HCT116 (cell line): ENCODE measurements at regions not wholly inside any gene's neighbourhood (a gene's known extent, or its start where the extent isn't known, plus 50 kb on each side); places are given as distances from the start of the nearest gene placed in this dataset.

ENCODE experiments used
- ATAC-seq: fragments of 200-7000 bp; cut with Tn5 transposase; 2 replicates; pipeline ENCODE4 v1.9.1; 2020; ENCODE audit warnings: mild to moderate bottlenecking, moderate library complexity
- BruUV-seq: library from RNA; stranded (reverse); fragments of 400-500 nt; replicated peaks from 2 replicates; lab custom pipeline; 2021; lab: Mats Ljungman, UMichigan
- CTCF ChIA-PET: fragments of 300-600 bp; sonication (Branson Sonifier 250); formaldehyde crosslinking; loops from one replicate; lab custom pipeline; 2021; ENCODE audit warnings: antibody characterized with exemption; lab: Charles Lee
- POLR2A ChIA-PET: fragments of 300-600, 350-600 bp; sonication (Branson Sonifier 250); formaldehyde crosslinking; loops from one replicate; lab custom pipeline; 2021; ENCODE audit warnings: antibody characterized with exemption; lab: Charles Lee
- RAD21 ChIA-PET, 2 experiments: fragments of 300-600 bp; sonication (Branson Sonifier 250); formaldehyde crosslinking; loops; one replicate each; lab custom pipeline; 2023; ENCODE audit warnings: low total read pairs in 2 of 2; ENCODE audit not compliant: uncharacterized antibody in 2 of 2, unreplicated experiment in 2 of 2, low non-redundant PET in 1 of 2; lab: Charles Lee
- DNase-seq: peaks from one replicate; pipeline ENCODE4 v3.0.0-alpha.2; 2010; ENCODE audit warnings: low read depth, low spot score
- H2AFZ ChIP-seq: fragments of 200-600 bp; shearing (Covaris generic), sonication (generic); 2 replicates; pipeline ENCODE4 v1.6.1; 2017; ENCODE audit warnings: low read depth, mixed run types, mixed read lengths, antibody characterized with exemption, low read length; ENCODE audit not compliant: poor library complexity, severe bottlenecking
- H3K27ac ChIP-seq: 2 replicates; pipeline ENCODE4 v1.5.1; 2012; ENCODE audit warnings: low read depth, low read length
- H3K27me3 ChIP-seq: fragments of 200-600 bp; sonication (generic); 2 replicates; pipeline ENCODE4 v1.6.1; 2016; ENCODE audit warnings: mixed run types, low read length, mixed read lengths; ENCODE audit not compliant: insufficient read depth
- H3K36me3 ChIP-seq, 2 experiments: fragments of 200-500 bp in 1 of 2; fragments of 200-600 bp in 1 of 2; sonication (Bioruptor generic) in 1 of 2; sonication (generic) in 1 of 2; 2 replicates each; pipeline versions ENCODE4 v1.5.1 to v1.6.1; 2014 to 2016; ENCODE audit warnings: low read length in 2 of 2, inconsistent platforms in 1 of 2, mixed read lengths in 1 of 2, mixed run types in 1 of 2; ENCODE audit not compliant: insufficient read depth in 2 of 2, control insufficient read depth in 1 of 2
- H3K4me1 ChIP-seq, 2 experiments: fragments of 200-600 bp in 1 of 2; sonication (generic) in 1 of 2; 2 replicates each; pipeline versions ENCODE4 v1.5.1 to v1.6.1; 2012 to 2017; ENCODE audit warnings: low read length in 2 of 2, inconsistent platforms in 1 of 2, mild to moderate bottlenecking in 1 of 2, mixed read lengths in 1 of 2, mixed run types in 1 of 2, moderate library complexity in 1 of 2; ENCODE audit not compliant: insufficient read depth in 2 of 2, control insufficient read depth in 1 of 2
- H3K4me2 ChIP-seq: fragments of 200-600 bp; sonication (generic); 2 replicates; pipeline ENCODE4 v1.6.1; 2017; ENCODE audit warnings: mixed run types, low read length, mixed read lengths
- H3K4me3 ChIP-seq, 2 experiments: fragments of 200-600 bp in 1 of 2; sonication (generic) in 1 of 2; replicated peaks in 1 of 2; 2 replicates each; pipeline ENCODE4 v1.5.1; 2011 to 2016; ENCODE audit warnings: low read length in 2 of 2, control low read depth in 1 of 2, low read depth in 1 of 2, mild to moderate bottlenecking in 1 of 2, mixed read lengths in 1 of 2, mixed run types in 1 of 2
- H3K79me2 ChIP-seq: fragments of 200-600 bp; sonication (generic); 2 replicates; pipeline ENCODE4 v1.6.1; 2017; ENCODE audit warnings: mild to moderate bottlenecking, mixed run types, low read length, moderate library complexity, mixed read lengths; ENCODE audit not compliant: insufficient read depth
- H3K9ac ChIP-seq: fragments of 200-600 bp; sonication (generic); 2 replicates; pipeline ENCODE4 v1.6.1; 2016; ENCODE audit warnings: low read length, mixed read lengths
- H3K9me2 ChIP-seq: fragments of 200-600 bp; sonication (generic), shearing (Covaris generic); 2 replicates; pipeline ENCODE4 v1.6.1; 2017; ENCODE audit warnings: mixed run types, mild to moderate bottlenecking, moderate library complexity; ENCODE audit not compliant: insufficient read depth
- H3K9me3 ChIP-seq, 2 experiments: fragments of 200-500 bp in 1 of 2; fragments of 200-600 bp in 1 of 2; sonication (Bioruptor generic) in 1 of 2; sonication (generic) in 1 of 2; 2 replicates each; pipeline ENCODE4 v1.6.1; 2014 to 2017; ENCODE audit warnings: low read length in 2 of 2, mixed read lengths in 2 of 2, inconsistent platforms in 1 of 2, low read depth in 1 of 2, mild to moderate bottlenecking in 1 of 2, mixed run types in 1 of 2, moderate library complexity in 1 of 2; ENCODE audit not compliant: control insufficient read depth in 1 of 2, insufficient read depth in 1 of 2
- H4K20me1 ChIP-seq: fragments of 200-600 bp; sonication (generic), shearing (Covaris generic); 2 replicates; pipeline ENCODE4 v1.6.1; 2017; ENCODE audit warnings: mixed run types, mild to moderate bottlenecking, moderate library complexity; ENCODE audit not compliant: insufficient read depth
- CBX3 ChIP-seq: IDR thresholded peaks from 2 replicates; pipeline ENCODE4 v1.6.1; 2012; ENCODE audit warnings: low read depth
- JUND ChIP-seq: IDR thresholded peaks from 2 replicates; pipeline ENCODE4 v1.6.1; 2012
- POLR2AphosphoS5 ChIP-seq: IDR thresholded peaks from 2 replicates; pipeline ENCODE4 v1.6.1; 2011; ENCODE audit warnings: mild to moderate bottlenecking, low read depth, low read length, moderate library complexity
- SP1 ChIP-seq: IDR thresholded peaks from 2 replicates; pipeline ENCODE4 v1.6.1; 2012; ENCODE audit warnings: low read depth
- ZFX ChIP-seq: fragments of 450-650 bp; IDR thresholded peaks from 2 replicates; pipeline ENCODE4 v1.6.1; 2017
- intact Hi-C: fragments of 100-400 bp; cut with micrococcal nuclease; formaldehyde crosslinking; loops from 2 replicates; pipeline ENCODE4 v1.10.0; 2022
- TF ChIP-seq, protein P1 (sequence below): IDR thresholded peaks from 2 replicates; pipeline ENCODE4 v1.6.1; 2011; ENCODE audit warnings: mild to moderate bottlenecking, low read length, moderate library complexity; ENCODE audit not compliant: insufficient replicate concordance; ENCODE audit errors: extremely low read depth

DNA sequence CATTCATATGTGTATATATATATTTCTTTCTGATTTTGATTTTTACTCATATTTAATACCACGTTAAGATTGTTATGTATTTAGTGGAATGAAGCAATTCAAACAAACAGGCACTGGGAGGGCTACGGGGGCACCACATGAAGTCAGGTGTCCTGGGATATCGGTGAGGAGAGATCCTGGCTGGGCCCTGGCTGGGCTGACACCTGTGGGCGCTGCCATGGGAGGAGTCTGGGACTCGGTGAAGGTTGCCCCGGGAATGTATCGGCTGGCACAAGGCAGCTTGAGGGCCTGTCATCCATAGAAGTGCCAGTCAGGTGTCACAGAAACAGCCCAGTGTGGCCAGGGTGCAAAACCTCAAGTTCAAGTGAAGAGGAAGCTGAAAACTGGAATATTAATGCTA lies 766.9 kb upstream of the ARPP21 start:
- CTCF ChIA-PET = no interaction called here
- no peak overlapping the region for H3K27ac ChIP-seq
- no peaks in the 10 kb centered on the region for H3K27me3 ChIP-seq
- H2AFZ ChIP-seq = no peak overlapping the region
- RAD21 ChIA-PET = no interaction called here
- no peak for TF ChIP-seq ZFX
- TF ChIP-seq JUND = no peak
- no peak overlapping the region for H3K4me2 ChIP-seq
- POLR2A ChIA-PET = no interaction called here
- no peaks in the 10 kb centered on the region for H3K79me2 ChIP-seq
- H3K9me3 ChIP-seq = peaks cover 9 to 18% of the 10 kb centered on the region in 2 experiments; a peak in 2 of 4 replicates
- H4K20me1 ChIP-seq = no peaks in the 10 kb centered on the region
- DNase-seq = no peak
- H3K9me2 ChIP-seq = no peaks in the 10 kb centered on the region
- no peak overlapping the region for H3K9ac ChIP-seq
- BruUV-seq = no TSS peak
- no peaks in the 10 kb centered on the region for H3K36me3 ChIP-seq
- H3K4me1 ChIP-seq = no peaks in the 10 kb centered on the region
- no peak overlapping the region for H3K4me3 ChIP-seq
- ATAC-seq = no peak
- intact Hi-C loops = no loop called here

DNA sequence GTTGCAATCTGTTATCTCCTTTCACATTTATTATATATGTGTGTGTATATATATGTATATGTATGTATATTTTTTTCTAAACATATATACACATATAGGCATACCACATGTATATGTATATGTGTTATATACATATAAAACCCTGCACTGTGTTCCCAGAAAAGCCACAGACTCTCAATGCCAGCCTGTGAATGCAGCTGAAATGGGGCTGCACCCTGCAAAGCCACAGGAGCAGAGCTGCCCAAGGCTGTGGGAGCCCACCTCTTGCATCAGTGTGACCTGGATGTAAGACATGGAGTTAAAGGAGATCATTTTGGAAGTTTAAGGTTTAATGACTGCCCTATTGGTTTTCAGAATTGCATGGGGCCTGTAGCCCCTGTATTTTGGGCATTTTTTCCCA lies 762.3 kb upstream of the ARPP21 start:
- TF ChIP-seq POLR2AphosphoS5 = no peak
- TF ChIP-seq CBX3 = no peak
- TF ChIP-seq, protein P1, sequence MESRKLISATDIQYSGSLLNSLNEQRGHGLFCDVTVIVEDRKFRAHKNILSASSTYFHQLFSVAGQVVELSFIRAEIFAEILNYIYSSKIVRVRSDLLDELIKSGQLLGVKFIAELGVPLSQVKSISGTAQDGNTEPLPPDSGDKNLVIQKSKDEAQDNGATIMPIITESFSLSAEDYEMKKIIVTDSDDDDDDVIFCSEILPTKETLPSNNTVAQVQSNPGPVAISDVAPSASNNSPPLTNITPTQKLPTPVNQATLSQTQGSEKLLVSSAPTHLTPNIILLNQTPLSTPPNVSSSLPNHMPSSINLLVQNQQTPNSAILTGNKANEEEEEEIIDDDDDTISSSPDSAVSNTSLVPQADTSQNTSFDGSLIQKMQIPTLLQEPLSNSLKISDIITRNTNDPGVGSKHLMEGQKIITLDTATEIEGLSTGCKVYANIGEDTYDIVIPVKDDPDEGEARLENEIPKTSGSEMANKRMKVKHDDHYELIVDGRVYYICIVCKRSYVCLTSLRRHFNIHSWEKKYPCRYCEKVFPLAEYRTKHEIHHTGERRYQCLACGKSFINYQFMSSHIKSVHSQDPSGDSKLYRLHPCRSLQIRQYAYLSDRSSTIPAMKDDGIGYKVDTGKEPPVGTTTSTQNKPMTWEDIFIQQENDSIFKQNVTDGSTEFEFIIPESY = no peak
- TF ChIP-seq SP1 = no peak
- Histone ChIP-seq H3K9me2 (no peaks in the 10 kb centered on the region), H3K9me3 (peaks cover 0 to 9% of the 10 kb centered on the region in 2 experiments; a peak in 2 of 4 replicates), H3K4me3 (no peak overlapping the region), H4K20me1 (no peaks in the 10 kb centered on the region), H3K4me2 (no peak overlapping the region), H3K27me3 (no peaks in the 10 kb centered on the region), H2AFZ (no peak overlapping the region), H3K4me1 (no peaks in the 10 kb centered on the region), H3K79me2 (no peaks in the 10 kb centered on the region), H3K9ac (no peak overlapping the region), H3K27ac (no peak overlapping the region), H3K36me3 (no peaks in the 10 kb centered on the region)
- POLR2A ChIA-PET = no interaction called here
- ATAC-seq (no peak), DNase-seq (no peak)
- no TSS peak for BruUV-seq
- CTCF ChIA-PET = no interaction called here
- RAD21 ChIA-PET = no interaction called here
- intact Hi-C loops = no loop called here
